ENCODE measurements at regions not wholly inside any gene's neighbourhood (a gene's known extent, or its start where the extent isn't known, plus 50 kb on each side); places are given as distances from the start of the nearest gene placed in this dataset.

DNA sequence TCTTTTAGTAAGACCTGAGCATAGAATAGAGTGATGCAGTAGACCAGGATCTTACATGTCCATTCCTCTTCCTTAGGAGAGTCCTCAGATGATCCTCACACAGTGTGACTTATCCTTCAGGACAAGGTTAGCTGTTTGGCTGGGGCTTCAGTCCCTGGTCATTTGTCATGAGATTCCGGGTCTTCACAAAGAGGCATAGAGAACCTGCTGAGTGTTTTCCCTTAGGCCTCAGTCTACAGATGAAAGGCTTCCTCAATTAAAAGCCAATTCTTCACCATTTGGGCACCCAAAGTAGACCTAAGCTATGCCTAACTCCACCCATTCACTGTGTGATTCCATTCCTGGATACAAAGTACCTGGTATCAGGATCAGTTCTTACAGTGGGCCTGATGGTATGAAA is 329.8 kb upstream of the RUNX1 start:
- H3K9me3 ChIP-seq (ENCODE audit: control insufficient read depth, insufficient read depth, low read length) = no peaks in the 10 kb centered on the region
- no peaks in the 10 kb centered on the region for H3K27me3 ChIP-seq (ENCODE audit: control insufficient read depth, low read length)
- no peaks in the 10 kb centered on the region for H3K4me1 ChIP-seq (ENCODE audit: control insufficient read depth, low read length)
- no peaks in the 10 kb centered on the region for H3K9me2 ChIP-seq (replicated peaks; ENCODE audit: control insufficient read depth, low read length)
- H3K4me3 ChIP-seq (ENCODE audit: low read length) = no peak overlapping the region
- no peaks in the 10 kb centered on the region for H3K36me3 ChIP-seq (ENCODE audit: control insufficient read depth, low read length)
- H3K4me2 ChIP-seq (ENCODE audit: low read length) = no peak overlapping the region
- no peak overlapping the region for H3K27ac ChIP-seq (ENCODE audit: low read depth, low read length)
- H3F3A ChIP-seq (ENCODE audit: control insufficient read depth, insufficient read depth) = no peaks in the 10 kb centered on the region
- H3K79me2 ChIP-seq (ENCODE audit: control insufficient read depth, low read length) = no peaks in the 10 kb centered on the region
- H4K20me1 ChIP-seq (ENCODE audit: control insufficient read depth, insufficient read depth, low read depth, low read length) = no peaks in the 10 kb centered on the region
- TF ChIP-seq, protein P1, sequence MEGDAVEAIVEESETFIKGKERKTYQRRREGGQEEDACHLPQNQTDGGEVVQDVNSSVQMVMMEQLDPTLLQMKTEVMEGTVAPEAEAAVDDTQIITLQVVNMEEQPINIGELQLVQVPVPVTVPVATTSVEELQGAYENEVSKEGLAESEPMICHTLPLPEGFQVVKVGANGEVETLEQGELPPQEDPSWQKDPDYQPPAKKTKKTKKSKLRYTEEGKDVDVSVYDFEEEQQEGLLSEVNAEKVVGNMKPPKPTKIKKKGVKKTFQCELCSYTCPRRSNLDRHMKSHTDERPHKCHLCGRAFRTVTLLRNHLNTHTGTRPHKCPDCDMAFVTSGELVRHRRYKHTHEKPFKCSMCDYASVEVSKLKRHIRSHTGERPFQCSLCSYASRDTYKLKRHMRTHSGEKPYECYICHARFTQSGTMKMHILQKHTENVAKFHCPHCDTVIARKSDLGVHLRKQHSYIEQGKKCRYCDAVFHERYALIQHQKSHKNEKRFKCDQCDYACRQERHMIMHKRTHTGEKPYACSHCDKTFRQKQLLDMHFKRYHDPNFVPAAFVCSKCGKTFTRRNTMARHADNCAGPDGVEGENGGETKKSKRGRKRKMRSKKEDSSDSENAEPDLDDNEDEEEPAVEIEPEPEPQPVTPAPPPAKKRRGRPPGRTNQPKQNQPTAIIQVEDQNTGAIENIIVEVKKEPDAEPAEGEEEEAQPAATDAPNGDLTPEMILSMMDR (IDR thresholded peaks at IDR 0.05; ENCODE audit: low read depth, low read length, poor library complexity, severe bottlenecking) = no peak
- no peak for TF ChIP-seq EZH2phosphoT487 (IDR thresholded peaks at IDR 0.05; ENCODE audit: borderline replicate concordance, low read length)

DNA sequence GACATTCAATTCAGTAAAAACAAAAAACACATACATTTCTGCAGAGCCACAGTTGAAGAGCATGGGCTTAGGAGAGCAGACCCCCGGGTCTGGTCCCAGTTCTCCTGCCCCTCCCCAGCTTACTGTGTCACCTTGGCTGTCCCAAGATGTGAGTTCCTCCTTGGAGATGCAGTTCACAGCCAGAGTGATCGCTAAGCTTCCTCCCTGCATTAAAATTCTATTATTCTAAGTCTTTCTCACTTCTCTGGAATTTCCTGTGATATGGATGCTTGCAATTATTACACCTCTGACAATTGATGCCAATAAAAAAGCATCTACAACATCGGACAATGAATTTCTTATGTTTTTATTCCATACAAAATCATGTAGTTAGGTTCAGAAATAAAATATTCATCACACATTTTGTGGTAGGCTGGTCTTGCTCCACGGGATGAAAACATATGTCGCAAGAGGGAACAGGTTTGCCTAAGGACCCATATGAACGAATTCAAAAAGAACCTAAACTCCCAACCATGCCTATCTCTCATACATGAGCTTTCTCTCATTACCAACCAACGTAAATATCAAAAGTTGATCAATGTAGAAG is 328.5 kb upstream of the RUNX1 start:
- Histone ChIP-seq H3K79me2 (ENCODE audit: control insufficient read depth, low read length) (no peaks in the 10 kb centered on the region), H3K9me2 (replicated peaks; ENCODE audit: control insufficient read depth, low read length) (no peaks in the 10 kb centered on the region), H3K9me3 (ENCODE audit: control insufficient read depth, insufficient read depth, low read length) (no peaks in the 10 kb centered on the region), H3K4me1 (ENCODE audit: control insufficient read depth, low read length) (peaks cover 9% of the 10 kb centered on the region), H3K4me3 (ENCODE audit: low read length) (no peak overlapping the region), H3K27me3 (ENCODE audit: control insufficient read depth, low read length) (no peaks in the 10 kb centered on the region), H3K27ac (ENCODE audit: low read depth, low read length) (no peak overlapping the region), H3F3A (ENCODE audit: control insufficient read depth, insufficient read depth) (no peaks in the 10 kb centered on the region), H3K4me2 (ENCODE audit: low read length) (no peak overlapping the region), H4K20me1 (ENCODE audit: control insufficient read depth, insufficient read depth, low read depth, low read length) (no peaks in the 10 kb centered on the region), H3K36me3 (ENCODE audit: control insufficient read depth, low read length) (no peaks in the 10 kb centered on the region)
- TF ChIP-seq, protein P1 (IDR thresholded peaks at IDR 0.05; ENCODE audit: low read depth, low read length, poor library complexity, severe bottlenecking) = no peak
- TF ChIP-seq EZH2phosphoT487 (IDR thresholded peaks at IDR 0.05; ENCODE audit: borderline replicate concordance, low read length) = no peak

DNA sequence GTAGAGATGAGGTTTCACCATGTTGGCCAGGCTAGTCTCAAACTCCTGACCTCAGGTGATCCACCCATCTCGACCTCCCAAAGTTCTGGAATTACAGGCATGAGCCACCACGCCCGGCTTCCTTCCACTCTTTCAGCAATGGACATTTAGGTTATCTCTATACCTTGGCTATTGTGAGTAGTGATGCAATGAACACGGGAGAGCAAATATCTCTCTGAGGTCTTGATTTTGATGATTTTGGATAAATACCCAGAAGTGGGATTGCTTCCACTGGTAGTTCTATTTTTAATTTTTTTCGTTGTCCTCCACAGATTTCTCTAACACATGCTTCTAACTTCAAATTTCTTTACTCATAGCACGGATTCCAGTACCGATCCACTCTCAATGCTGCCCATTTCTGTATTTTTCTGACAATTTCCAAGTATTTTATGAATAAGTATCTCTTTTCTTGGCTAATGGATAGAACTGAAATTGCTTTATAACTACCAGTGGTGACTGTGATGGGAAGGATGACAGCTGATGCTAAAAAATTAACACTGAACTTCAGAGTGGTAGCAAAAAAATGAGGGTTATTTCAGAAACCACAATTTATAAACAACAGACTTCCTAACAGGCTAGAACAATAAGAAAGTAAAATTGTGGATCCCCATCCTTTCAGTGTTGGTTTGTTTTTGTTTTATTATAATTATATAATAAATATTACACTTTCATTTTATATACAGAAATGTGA is 327.5 kb upstream of the RUNX1 start:
- no peak overlapping the region for H3K27ac ChIP-seq (ENCODE audit: low read depth, low read length)
- no peaks in the 10 kb centered on the region for H3K36me3 ChIP-seq (ENCODE audit: control insufficient read depth, low read length)
- peaks cover 9% of the 10 kb centered on the region for H3K4me1 ChIP-seq (ENCODE audit: control insufficient read depth, low read length)
- no peaks in the 10 kb centered on the region for H4K20me1 ChIP-seq (ENCODE audit: control insufficient read depth, insufficient read depth, low read depth, low read length)
- TF ChIP-seq EZH2phosphoT487 (IDR thresholded peaks at IDR 0.05; ENCODE audit: borderline replicate concordance, low read length) = no peak
- TF ChIP-seq, protein P1 (IDR thresholded peaks at IDR 0.05; ENCODE audit: low read depth, low read length, poor library complexity, severe bottlenecking) = no peak
- no peak overlapping the region for H3K4me2 ChIP-seq (ENCODE audit: low read length)
- H3K4me3 ChIP-seq (ENCODE audit: low read length) = no peak overlapping the region
- H3K27me3 ChIP-seq (ENCODE audit: control insufficient read depth, low read length) = no peaks in the 10 kb centered on the region
- no peaks in the 10 kb centered on the region for H3F3A ChIP-seq (ENCODE audit: control insufficient read depth, insufficient read depth)
- no peaks in the 10 kb centered on the region for H3K79me2 ChIP-seq (ENCODE audit: control insufficient read depth, low read length)
- no peaks in the 10 kb centered on the region for H3K9me2 ChIP-seq (replicated peaks; ENCODE audit: control insufficient read depth, low read length)
- no peaks in the 10 kb centered on the region for H3K9me3 ChIP-seq (ENCODE audit: control insufficient read depth, insufficient read depth, low read length)

Data from DOHH2 (cell line).